K562 (cell line): ENCODE measurements at regions not wholly inside any gene's neighbourhood (a gene's known extent, or its start where the extent isn't known, plus 50 kb on each side); places are given as distances from the start of the nearest gene placed in this dataset.

Source experiments
- ATAC-seq: fragments of 200-7000 bp; cut with Tn5 transposase; 3 replicates; pipeline ENCODE4 v1.9.1; 2020; ENCODE audit warnings: moderate library complexity
- BruUV-seq: library from RNA; stranded (reverse); fragments of 400-500 nt; replicated peaks from 2 replicates; lab custom pipeline; 2021; lab: Mats Ljungman, UMichigan
- CTCF ChIA-PET: fragments of 300-600 bp; formaldehyde crosslinking; extraction: SDS; loops from one replicate; lab custom pipeline; 2021; ENCODE audit warnings: low intra/inter-chr PET ratio; lab: Yijun Ruan, JAX
- POLR2A ChIA-PET: fragments of 300-600, 350-650 bp; sonication (Branson Sonifier 250); formaldehyde crosslinking; extraction: SDS; loops from one replicate; lab custom pipeline; 2021; ENCODE audit warnings: antibody characterized with exemption, inconsistent platforms; lab: Yijun Ruan, JAX
- DNase-seq, 4 experiments: peaks; one replicate each; pipeline versions ENCODE4 v3.0.0 to v3.0.0-alpha.2; 2011 to 2018; ENCODE audit warnings: low spot score in 3 of 4, mixed read lengths in 3 of 4; ENCODE audit errors: extremely low read depth in 1 of 4
- FAIRE-seq: peaks from 2 replicates; lab custom pipeline; 2011; peaks lifted over from hg19 to GRCh38; lab: Jason Lieb, UNC
- H2AFZ ChIP-seq: 2 replicates; pipeline ENCODE4 v1.6.0; 2011; ENCODE audit warnings: low read depth, low read length, control low read depth, inconsistent platforms
- H3K27ac ChIP-seq: fragments of 200-600 bp; 3 replicates; pipeline ENCODE4 v1.8.0; 2011; ENCODE audit warnings: low read depth, mild to moderate bottlenecking, control low read depth, inconsistent platforms, low read length, moderate library complexity, mixed read lengths; ENCODE audit errors: extremely low read depth
- H3K27me3 ChIP-seq, 2 experiments: fragments of 300-600 bp in 1 of 2; 2 replicates in 1 of 2; 3 replicates in 1 of 2; pipeline versions ENCODE4 v1.6.0 to v1.8.0; 2011; ENCODE audit warnings: inconsistent platforms in 2 of 2, low read length in 2 of 2, mild to moderate bottlenecking in 1 of 2, mixed read lengths in 1 of 2, moderate library complexity in 1 of 2; ENCODE audit not compliant: control insufficient read depth in 2 of 2, insufficient read depth in 2 of 2
- H3K36me3 ChIP-seq: fragments of 300-600 bp; 3 replicates; pipeline ENCODE4 v1.8.0; 2011; ENCODE audit warnings: mild to moderate bottlenecking, low read length, inconsistent platforms; ENCODE audit not compliant: control insufficient read depth, insufficient read depth
- H3K4me1 ChIP-seq, 2 experiments: fragments of 200-600 bp in 1 of 2; replicated peaks in 1 of 2; 2 replicates in 1 of 2; 3 replicates in 1 of 2; pipeline versions ENCODE4 v1.5.1 to v1.8.0; 2011; ENCODE audit warnings: inconsistent platforms in 2 of 2, low read length in 2 of 2, mild to moderate bottlenecking in 1 of 2, mixed read lengths in 1 of 2, moderate library complexity in 1 of 2; ENCODE audit not compliant: control insufficient read depth in 2 of 2, insufficient read depth in 2 of 2
- H3K4me2 ChIP-seq: 2 replicates; pipeline ENCODE4 v1.6.1; 2011; ENCODE audit warnings: low read length, control low read depth, inconsistent platforms, mixed read lengths; ENCODE audit not compliant: insufficient read depth
- H3K4me3 ChIP-seq: fragments of 200-600 bp; sonication (generic), shearing (Covaris generic); 2 replicates; pipeline ENCODE4 v1.5.1; 2016; ENCODE audit warnings: control low read depth, inconsistent platforms
- H3K79me2 ChIP-seq: fragments of 200-600 bp; 3 replicates; pipeline ENCODE4 v1.8.0; 2011; ENCODE audit warnings: low read length, inconsistent platforms; ENCODE audit not compliant: control insufficient read depth, insufficient read depth
- H3K9ac ChIP-seq, 2 experiments: 2 replicates each; pipeline versions ENCODE4 v1.6.0 to v1.6.1; 2011; ENCODE audit warnings: low read depth in 2 of 2, low read length in 2 of 2, control low read depth in 1 of 2, inconsistent platforms in 1 of 2, mild to moderate bottlenecking in 1 of 2, mixed read lengths in 1 of 2; ENCODE audit not compliant: insufficient read depth in 1 of 2
- H3K9me1 ChIP-seq: one replicate; pipeline ENCODE4 v1.6.0; 2011; ENCODE audit warnings: inconsistent platforms, mild to moderate bottlenecking, low read length, moderate library complexity; ENCODE audit not compliant: control insufficient read depth, insufficient read depth
- H3K9me3 ChIP-seq: replicated peaks from 2 replicates; pipeline ENCODE4 v1.5.1; 2011; ENCODE audit warnings: low read depth, low read length, inconsistent platforms; ENCODE audit not compliant: control insufficient read depth, insufficient read depth
- H4K20me1 ChIP-seq: replicated peaks from 2 replicates; pipeline ENCODE4 v1.6.1; 2011; ENCODE audit warnings: low read length, inconsistent platforms, mixed read lengths; ENCODE audit not compliant: control insufficient read depth, insufficient read depth
- BRCA1 ChIP-seq, 2 experiments: fragments of 450-650 bp in 1 of 2; sonication (generic) in 1 of 2; formaldehyde crosslinking in 1 of 2; IDR thresholded peaks; 2 replicates each; pipeline versions ENCODE4 v1.5.0 to v1.6.1; 2017 to 2020; ENCODE audit warnings: mild to moderate bottlenecking in 1 of 2, missing genetic modification reagents in 1 of 2
- BRF1 ChIP-seq: IDR thresholded peaks from 3 replicates; pipeline ENCODE4 v1.6.1; 2011; ENCODE audit warnings: borderline replicate concordance, mild to moderate bottlenecking; ENCODE audit not compliant: insufficient read length; ENCODE audit errors: extremely low read depth
- CBX1 ChIP-seq: sonication (generic); IDR thresholded peaks from 2 replicates; pipeline ENCODE4 v1.6.1; 2016; ENCODE audit warnings: antibody characterized with exemption, low read depth, mild to moderate bottlenecking
- GTF2E2 ChIP-seq: fragments of 200-800 bp; sonication (Bioruptor generic); IDR thresholded peaks from 2 replicates; pipeline ENCODE4 v1.6.1; 2016; ENCODE audit warnings: missing genetic modification characterization, missing compliant biosample characterization
- HNRNPL ChIP-seq: fragments of 200-400 bp; formaldehyde crosslinking; IDR thresholded peaks from 2 replicates; pipeline ENCODE4 v1.6.1; 2017; ENCODE audit warnings: low read depth, mild to moderate bottlenecking, low read length
- KDM5B ChIP-seq: fragments of 200-600 bp; sonication (generic); IDR thresholded peaks from 2 replicates; pipeline ENCODE4 v1.6.1; 2012; ENCODE audit warnings: low read depth, mild to moderate bottlenecking, moderate library complexity, low read length, control low read depth, inconsistent platforms; ENCODE audit not compliant: insufficient replicate concordance
- POLR2B ChIP-seq: fragments of 450-650 bp; IDR thresholded peaks from 2 replicates; pipeline ENCODE4 v1.6.1; 2018; ENCODE audit warnings: low read depth; ENCODE audit not compliant: partially characterized antibody
- RHOXF2B ChIP-seq: fragments of 250-450 bp; sonication (Bioruptor Pico); conservative IDR thresholded peaks from 2 replicates; pipeline ENCODE4 v1.5.1; 2021
- U2AF2 ChIP-seq: fragments of 200-400 bp; formaldehyde crosslinking; optimal IDR thresholded peaks from 2 replicates; pipeline ENCODE3; 2017; ENCODE audit warnings: low read depth, mild to moderate bottlenecking, low read length
- ZEB2 ChIP-seq: fragments of 450-650 bp; IDR thresholded peaks from 2 replicates; pipeline ENCODE4 v1.6.1; 2016
- ZKSCAN3 ChIP-seq: fragments of 250-450 bp; sonication (Bioruptor Pico); IDR thresholded peaks from 2 replicates; pipeline ENCODE4 v1.4.0; 2020
- WGBS: fragments of 100-300 bp; shearing (Covaris generic); methylation state at CpG from one replicate; pipeline ENCODE4 v1.1.6; 2016; ENCODE audit warnings: low coverage, mixed read lengths; ENCODE audit not compliant: insufficient coverage; ENCODE audit errors: missing lambda C conversion rate; 5-methylcytosine and 5-hydroxymethylcytosine counted together
- in situ Hi-C: fragments of 300-500 bp; cut with MboI; formaldehyde crosslinking; loops from 4 replicates; pipeline ENCODE4 v1.15.0; 2018; ENCODE audit warnings: inconsistent platforms, mixed read lengths
- intact Hi-C: fragments of 100-400 bp; cut with micrococcal nuclease; formaldehyde crosslinking; loops from 2 replicates; pipeline ENCODE4 v1.14.2; 2022
- TF ChIP-seq, protein P1 (sequence below): fragments of 250-450 bp; sonication (Bioruptor Pico); IDR thresholded peaks from 2 replicates; pipeline ENCODE4 v1.5.0; 2020; ENCODE audit warnings: mild to moderate bottlenecking, borderline replicate concordance
- TF ChIP-seq, protein P2 (sequence below), 2 experiments: fragments of 250-450 bp in 1 of 2; fragments of 450-650 bp in 1 of 2; sonication (Bioruptor Pico) in 1 of 2; IDR thresholded peaks; 2 replicates each; pipeline versions ENCODE4 v1.6.1 to v1.8.0; 2016 to 2021; ENCODE audit warnings: mild to moderate bottlenecking in 2 of 2, moderate library complexity in 2 of 2, missing compliant biosample characterization in 1 of 2, missing genetic modification characterization in 1 of 2
- TF ChIP-seq, protein P3 (sequence below): fragments of 250-450 bp; sonication (Bioruptor Pico); IDR thresholded peaks from 2 replicates; pipeline ENCODE4 v1.4.0; 2020; ENCODE audit warnings: borderline replicate concordance
- TF ChIP-seq, protein P4 (sequence below): fragments of 450-650 bp; IDR thresholded peaks from 2 replicates; pipeline ENCODE4 v1.6.1; 2017; ENCODE audit warnings: mild to moderate bottlenecking, moderate library complexity
- TF ChIP-seq, protein P5 (sequence below): fragments of 250-450 bp; sonication (Bioruptor Pico); IDR thresholded peaks from 2 replicates; pipeline ENCODE4 v1.5.0; 2022; ENCODE audit warnings: mild to moderate bottlenecking

DNA sequence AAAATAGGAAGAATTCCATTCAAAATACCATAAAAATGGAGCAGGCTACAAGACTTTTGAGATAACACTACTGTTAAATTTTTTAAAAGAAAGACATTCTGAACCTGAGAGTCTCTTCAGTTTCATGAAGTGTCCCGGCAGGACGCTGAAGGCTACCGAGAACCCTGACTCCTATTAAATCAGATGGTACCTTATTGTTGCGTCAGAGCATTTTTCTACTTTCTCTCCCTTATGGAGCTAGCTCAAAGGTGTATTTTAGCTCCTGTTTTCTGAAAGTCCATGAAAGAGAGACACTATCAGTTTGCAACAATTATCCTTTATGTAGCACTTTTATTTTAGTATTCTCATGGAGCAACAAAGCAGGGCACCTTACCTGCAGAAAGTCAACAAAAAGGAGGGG is 626.7 kb downstream of the IRS1 start:
- no TSS peak for BruUV-seq
- in situ Hi-C loops, result no loop called here
- CTCF ChIA-PET, result no interaction called here

More for the DNA sequence above, 626.7 kb downstream of the IRS1 start:
- Histone ChIP-seq H3K27ac (no peak overlapping the region), H3K9me3 (no peaks in the 10 kb centered on the region), H4K20me1 (no peaks in the 10 kb centered on the region), H3K4me3 (no peak overlapping the region), H3K4me1 (no peaks in the 10 kb centered on the region), H2AFZ (no peak overlapping the region), H3K27me3 (no peaks in the 10 kb centered on the region), H3K9me1 (no peaks in the 10 kb centered on the region), H3K36me3 (no peaks in the 10 kb centered on the region), H3K79me2 (no peaks in the 10 kb centered on the region), H3K4me2 (no peak overlapping the region), H3K9ac (no peak overlapping the region)
- WGBS, result 0% methylated on average over 3 of the region's 4 CpGs
- ATAC-seq (no peak), FAIRE-seq (no peak), DNase-seq (no peak)
- TF ChIP-seq ZKSCAN3 (CRISPR knock-in tag), result no peak
- TF ChIP-seq, protein P1, sequence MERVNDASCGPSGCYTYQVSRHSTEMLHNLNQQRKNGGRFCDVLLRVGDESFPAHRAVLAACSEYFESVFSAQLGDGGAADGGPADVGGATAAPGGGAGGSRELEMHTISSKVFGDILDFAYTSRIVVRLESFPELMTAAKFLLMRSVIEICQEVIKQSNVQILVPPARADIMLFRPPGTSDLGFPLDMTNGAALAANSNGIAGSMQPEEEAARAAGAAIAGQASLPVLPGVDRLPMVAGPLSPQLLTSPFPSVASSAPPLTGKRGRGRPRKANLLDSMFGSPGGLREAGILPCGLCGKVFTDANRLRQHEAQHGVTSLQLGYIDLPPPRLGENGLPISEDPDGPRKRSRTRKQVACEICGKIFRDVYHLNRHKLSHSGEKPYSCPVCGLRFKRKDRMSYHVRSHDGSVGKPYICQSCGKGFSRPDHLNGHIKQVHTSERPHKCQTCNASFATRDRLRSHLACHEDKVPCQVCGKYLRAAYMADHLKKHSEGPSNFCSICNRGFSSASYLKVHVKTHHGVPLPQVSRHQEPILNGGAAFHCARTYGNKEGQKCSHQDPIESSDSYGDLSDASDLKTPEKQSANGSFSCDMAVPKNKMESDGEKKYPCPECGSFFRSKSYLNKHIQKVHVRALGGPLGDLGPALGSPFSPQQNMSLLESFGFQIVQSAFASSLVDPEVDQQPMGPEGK (CRISPR knock-in tag), result no peak
- no peak for TF ChIP-seq ZEB2
- no peak for TF ChIP-seq BRF1
- TF ChIP-seq, protein P2, sequence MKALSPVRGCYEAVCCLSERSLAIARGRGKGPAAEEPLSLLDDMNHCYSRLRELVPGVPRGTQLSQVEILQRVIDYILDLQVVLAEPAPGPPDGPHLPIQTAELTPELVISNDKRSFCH (CRISPR knock-in tag; IDR thresholded peaks at IDR 0.05), result no peak
- TF ChIP-seq, protein P2 (tag; IDR thresholded peaks at IDR 0.05), result no peak
- no peak for TF ChIP-seq KDM5B
- no peak for TF ChIP-seq CBX1
- TF ChIP-seq, protein P3, sequence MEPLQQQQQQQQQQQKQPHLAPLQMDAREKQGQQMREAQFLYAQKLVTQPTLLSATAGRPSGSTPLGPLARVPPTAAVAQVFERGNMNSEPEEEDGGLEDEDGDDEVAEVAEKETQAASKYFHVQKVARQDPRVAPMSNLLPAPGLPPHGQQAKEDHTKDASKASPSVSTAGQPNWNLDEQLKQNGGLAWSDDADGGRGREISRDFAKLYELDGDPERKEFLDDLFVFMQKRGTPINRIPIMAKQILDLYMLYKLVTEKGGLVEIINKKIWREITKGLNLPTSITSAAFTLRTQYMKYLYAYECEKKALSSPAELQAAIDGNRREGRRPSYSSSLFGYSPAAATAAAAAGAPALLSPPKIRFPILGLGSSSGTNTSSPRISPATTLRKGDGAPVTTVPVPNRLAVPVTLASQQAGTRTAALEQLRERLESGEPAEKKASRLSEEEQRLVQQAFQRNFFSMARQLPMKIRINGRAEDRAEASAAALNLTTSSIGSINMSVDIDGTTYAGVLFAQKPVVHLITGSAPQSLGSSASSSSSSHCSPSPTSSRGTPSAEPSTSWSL (CRISPR knock-in tag), result no peak
- no peak for TF ChIP-seq POLR2B
- TF ChIP-seq, protein P4, sequence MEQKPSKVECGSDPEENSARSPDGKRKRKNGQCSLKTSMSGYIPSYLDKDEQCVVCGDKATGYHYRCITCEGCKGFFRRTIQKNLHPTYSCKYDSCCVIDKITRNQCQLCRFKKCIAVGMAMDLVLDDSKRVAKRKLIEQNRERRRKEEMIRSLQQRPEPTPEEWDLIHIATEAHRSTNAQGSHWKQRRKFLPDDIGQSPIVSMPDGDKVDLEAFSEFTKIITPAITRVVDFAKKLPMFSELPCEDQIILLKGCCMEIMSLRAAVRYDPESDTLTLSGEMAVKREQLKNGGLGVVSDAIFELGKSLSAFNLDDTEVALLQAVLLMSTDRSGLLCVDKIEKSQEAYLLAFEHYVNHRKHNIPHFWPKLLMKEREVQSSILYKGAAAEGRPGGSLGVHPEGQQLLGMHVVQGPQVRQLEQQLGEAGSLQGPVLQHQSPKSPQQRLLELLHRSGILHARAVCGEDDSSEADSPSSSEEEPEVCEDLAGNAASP, result no peak
- no peak for TF ChIP-seq U2AF2
- no peak for TF ChIP-seq HNRNPL
- TF ChIP-seq BRCA1 (IDR thresholded peaks at IDR 0.05), result no peak
- TF ChIP-seq BRCA1 (CRISPR knock-in tag; IDR thresholded peaks at IDR 0.05), result no peak
- TF ChIP-seq GTF2E2 (tag), result no peak
- no peak for TF ChIP-seq RHOXF2B (CRISPR knock-in tag)
- TF ChIP-seq, protein P5, sequence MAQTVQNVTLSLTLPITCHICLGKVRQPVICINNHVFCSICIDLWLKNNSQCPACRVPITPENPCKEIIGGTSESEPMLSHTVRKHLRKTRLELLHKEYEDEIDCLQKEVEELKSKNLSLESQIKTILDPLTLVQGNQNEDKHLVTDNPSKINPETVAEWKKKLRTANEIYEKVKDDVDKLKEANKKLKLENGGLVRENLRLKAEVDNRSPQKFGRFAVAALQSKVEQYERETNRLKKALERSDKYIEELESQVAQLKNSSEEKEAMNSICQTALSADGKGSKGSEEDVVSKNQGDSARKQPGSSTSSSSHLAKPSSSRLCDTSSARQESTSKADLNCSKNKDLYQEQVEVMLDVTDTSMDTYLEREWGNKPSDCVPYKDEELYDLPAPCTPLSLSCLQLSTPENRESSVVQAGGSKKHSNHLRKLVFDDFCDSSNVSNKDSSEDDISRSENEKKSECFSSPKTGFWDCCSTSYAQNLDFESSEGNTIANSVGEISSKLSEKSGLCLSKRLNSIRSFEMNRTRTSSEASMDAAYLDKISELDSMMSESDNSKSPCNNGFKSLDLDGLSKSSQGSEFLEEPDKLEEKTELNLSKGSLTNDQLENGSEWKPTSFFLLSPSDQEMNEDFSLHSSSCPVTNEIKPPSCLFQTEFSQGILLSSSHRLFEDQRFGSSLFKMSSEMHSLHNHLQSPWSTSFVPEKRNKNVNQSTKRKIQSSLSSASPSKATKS (CRISPR knock-in tag), result no peak
- intact Hi-C loops, result no loop called here
- POLR2A ChIA-PET, result no interaction called here
